ENCODE measurements at regions not wholly inside any gene's neighbourhood (a gene's known extent, or its start where the extent isn't known, plus 50 kb on each side); places are given as distances from the start of the nearest gene placed in this dataset.
A peak's percentile ranks its signal among the peaks of the same experiment; 100 is the strongest.
"Not testable (repeated sequence)": the region's sequence is repeated elsewhere in the genome, so short reads cannot be mapped to it uniquely, and the experiment has no call there.

- DNase-seq (ENCODE audit: low read depth) = no peak
- TF ChIP-seq CTCF (conservative IDR thresholded peaks at IDR 0.05; ENCODE audit: low read depth, low read length) = no peak
- no peak overlapping the region for H3K4me3 ChIP-seq (ENCODE audit: low read depth, low read length)
Observed at GRCh38 chrX:13165266-13166189, 121.1 kb upstream of the FAM9C start.

- TF ChIP-seq CTCF (conservative IDR thresholded peaks at IDR 0.05; ENCODE audit: low read depth, low read length) = no peak
- DNase-seq (ENCODE audit: low read depth) = peak; percentile 26
- H3K4me3 ChIP-seq (ENCODE audit: low read depth, low read length) = peak overlapping the region; percentile 39
Observed at GRCh38 chrX:13164611-13165010, 120.2 kb upstream of the FAM9C start.

- no peak for DNase-seq (ENCODE audit: low read depth)
- TF ChIP-seq CTCF (conservative IDR thresholded peaks at IDR 0.05; ENCODE audit: low read depth, low read length) = no peak
- no peak overlapping the region for H3K4me3 ChIP-seq (ENCODE audit: low read depth, low read length)
Observed at GRCh38 chrX:13162772-13163410, 118.5 kb upstream of the FAM9C start.

GRCh38 chrX:13159886-13160285 lies 115.5 kb upstream of the FAM9C start:
- H3K4me3 ChIP-seq (ENCODE audit: low read depth, low read length) = no peak overlapping the region
- no peak for DNase-seq (ENCODE audit: low read depth)
- no peak for TF ChIP-seq CTCF (conservative IDR thresholded peaks at IDR 0.05; ENCODE audit: low read depth, low read length)

GRCh38 chrX:13158911-13159310 lies 114.5 kb upstream of the FAM9C start:
- DNase-seq (ENCODE audit: low read depth) = no peak
- no peak for TF ChIP-seq CTCF (conservative IDR thresholded peaks at IDR 0.05; ENCODE audit: low read depth, low read length)
- no peak overlapping the region for H3K4me3 ChIP-seq (ENCODE audit: low read depth, low read length)

GRCh38 chrX:13155550-13155949 lies 111.1 kb upstream of the FAM9C start:
- DNase-seq (ENCODE audit: low read depth); H3K4me3 ChIP-seq (ENCODE audit: low read depth, low read length): not testable (repeated sequence)

- H3K4me3 ChIP-seq (ENCODE audit: low read depth, low read length) = no peak overlapping the region
- DNase-seq (ENCODE audit: low read depth) = no peak
- TF ChIP-seq CTCF (conservative IDR thresholded peaks at IDR 0.05; ENCODE audit: low read depth, low read length) = no peak
Observed at GRCh38 chrX:13153796-13154195, 109.4 kb upstream of the FAM9C start.
